Transverse colon (tissue), 3 donors: ENCODE measurements at regions not wholly inside any gene's neighbourhood (a gene's known extent, or its start where the extent isn't known, plus 50 kb on each side); places are given as distances from the start of the nearest gene placed in this dataset.

Experiments
- CTCF ChIP-seq, 5 experiments: fragments of 200-600 bp in 3 of 5; fragments of 450-650 bp in 2 of 5; sonication (generic) in 3 of 5; IDR thresholded peaks; 1 replicate in 2 of 5; 2 replicates in 3 of 5; pipeline ENCODE4 v1.5.1; 2016 to 2017; ENCODE audit warnings: antibody characterized with exemption in 5 of 5, inconsistent platforms in 3 of 5, mild to moderate bottlenecking in 2 of 5, moderate library complexity in 1 of 5
- POLR2A ChIP-seq: fragments of 450-650 bp; IDR thresholded peaks from one replicate; pipeline ENCODE4 v1.6.1; 2016; ENCODE audit warnings: antibody characterized with exemption, mild to moderate bottlenecking, moderate library complexity

GRCh38 chrX:16484338-16484737, 165.6 kb upstream of the S100G start:
- no peak for TF ChIP-seq CTCF (IDR thresholded peaks at IDR 0.05)
- no peak for TF ChIP-seq POLR2A
